Right lobe of liver (tissue), 4 donors: ENCODE measurements at regions not wholly inside any gene's neighbourhood (a gene's known extent, or its start where the extent isn't known, plus 50 kb on each side); places are given as distances from the start of the nearest gene placed in this dataset.
"Not testable (repeated sequence)": the region's sequence is repeated elsewhere in the genome, so short reads cannot be mapped to it uniquely, and the experiment has no call there.

ENCODE experiments used
- POLR2A ChIP-seq: fragments of 450-650 bp; IDR thresholded peaks from one replicate; pipeline ENCODE4 v1.6.1; 2017; ENCODE audit warnings: antibody characterized with exemption, mild to moderate bottlenecking
- TF ChIP-seq, protein P1 (sequence below), 4 donors: fragments of 200-600 bp in 3 of 4; fragments of 450-650 bp in 1 of 4; IDR thresholded peaks; one replicate each; pipeline versions ENCODE4 v1.5.1 to v1.8.0; 2016 to 2022; ENCODE audit warnings: antibody characterized with exemption in 4 of 4, mild to moderate bottlenecking in 2 of 4
- donor health status: DM: no; HTN: no; CAD: no.
- donor health status: DM: no; HTN: no; CAD: no.
- donor health status: DM: no; HTN: yes; CAD: no.

DNA sequence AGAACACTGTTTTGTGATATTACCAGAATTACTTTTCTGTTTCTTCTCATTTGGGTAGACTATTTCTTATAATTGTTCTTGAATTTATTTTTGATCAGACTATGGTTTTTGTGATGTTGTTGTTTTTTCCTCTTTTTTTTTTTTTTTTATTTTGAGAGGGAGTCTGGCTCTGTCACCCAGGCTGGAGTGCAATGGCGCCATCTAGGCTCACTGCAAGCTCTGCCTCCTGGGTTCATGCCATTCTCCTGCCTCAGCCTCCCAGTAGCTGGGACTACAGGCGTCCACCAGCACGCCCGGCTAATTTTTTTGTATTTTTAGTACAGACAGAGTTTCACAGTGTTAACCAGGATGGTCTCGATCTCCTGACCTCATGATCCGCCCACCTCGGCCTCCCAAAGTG lies 352.6 kb downstream of the CPXCR1 start:
- TF ChIP-seq, protein P1, sequence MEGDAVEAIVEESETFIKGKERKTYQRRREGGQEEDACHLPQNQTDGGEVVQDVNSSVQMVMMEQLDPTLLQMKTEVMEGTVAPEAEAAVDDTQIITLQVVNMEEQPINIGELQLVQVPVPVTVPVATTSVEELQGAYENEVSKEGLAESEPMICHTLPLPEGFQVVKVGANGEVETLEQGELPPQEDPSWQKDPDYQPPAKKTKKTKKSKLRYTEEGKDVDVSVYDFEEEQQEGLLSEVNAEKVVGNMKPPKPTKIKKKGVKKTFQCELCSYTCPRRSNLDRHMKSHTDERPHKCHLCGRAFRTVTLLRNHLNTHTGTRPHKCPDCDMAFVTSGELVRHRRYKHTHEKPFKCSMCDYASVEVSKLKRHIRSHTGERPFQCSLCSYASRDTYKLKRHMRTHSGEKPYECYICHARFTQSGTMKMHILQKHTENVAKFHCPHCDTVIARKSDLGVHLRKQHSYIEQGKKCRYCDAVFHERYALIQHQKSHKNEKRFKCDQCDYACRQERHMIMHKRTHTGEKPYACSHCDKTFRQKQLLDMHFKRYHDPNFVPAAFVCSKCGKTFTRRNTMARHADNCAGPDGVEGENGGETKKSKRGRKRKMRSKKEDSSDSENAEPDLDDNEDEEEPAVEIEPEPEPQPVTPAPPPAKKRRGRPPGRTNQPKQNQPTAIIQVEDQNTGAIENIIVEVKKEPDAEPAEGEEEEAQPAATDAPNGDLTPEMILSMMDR (IDR thresholded peaks at IDR 0.05), result not testable (repeated sequence)
- not testable (repeated sequence) for TF ChIP-seq POLR2A
